H1 (cell line): ENCODE measurements at regions not wholly inside any gene's neighbourhood (a gene's known extent, or its start where the extent isn't known, plus 50 kb on each side); places are given as distances from the start of the nearest gene placed in this dataset.
A peak's percentile ranks its signal among the peaks of the same experiment; 100 is the strongest.

ENCODE experiments used
- CTCF ChIA-PET: fragments of 300-600 bp; sonication (Branson Sonifier 250); formaldehyde crosslinking; loops from one replicate; lab custom pipeline; 2021; ENCODE audit not compliant: partially characterized antibody; lab: Charles Lee
- POLR2A ChIA-PET: fragments of 300-600 bp; sonication (Branson Sonifier 250); formaldehyde crosslinking; loops from one replicate; lab custom pipeline; 2021; ENCODE audit warnings: inconsistent platforms; ENCODE audit not compliant: partially characterized antibody; lab: Charles Lee
- DNase-seq, 2 experiments: peaks; one replicate each; pipeline versions ENCODE4 v3.0.0 to v3.0.0-alpha.2; 2010 to 2022; ENCODE audit warnings: low spot score in 2 of 2, low read depth in 1 of 2, mixed read lengths in 1 of 2
- FAIRE-seq: peaks from 2 replicates; lab custom pipeline; 2011; peaks lifted over from hg19 to GRCh38; lab: Jason Lieb, UNC
- H2AFZ ChIP-seq: 2 replicates; pipeline ENCODE4 v1.8.1; 2012; ENCODE audit warnings: low read length, inconsistent platforms
- H2AK5ac ChIP-seq: 2 replicates; pipeline ENCODE4 v1.6.1; 2013; ENCODE audit warnings: low read depth, low read length
- H2BK120ac ChIP-seq: replicated peaks from 2 replicates; pipeline ENCODE3; 2013; ENCODE audit warnings: low read depth, low read length, inconsistent platforms
- H2BK12ac ChIP-seq: 2 replicates; pipeline ENCODE4 v1.6.1; 2013; ENCODE audit warnings: low read depth, low read length
- H2BK15ac ChIP-seq: 2 replicates; pipeline ENCODE4 v1.6.1; 2013; ENCODE audit warnings: low read length
- H2BK20ac ChIP-seq: 2 replicates; pipeline ENCODE4 v1.6.1; 2013; ENCODE audit warnings: low read length
- H2BK5ac ChIP-seq: 2 replicates; pipeline ENCODE4 v1.6.1; 2013; ENCODE audit warnings: low read depth, low read length
- H3K14ac ChIP-seq: 2 replicates; pipeline ENCODE4 v1.6.1; 2013; ENCODE audit warnings: inconsistent platforms; ENCODE audit not compliant: insufficient read length
- H3K18ac ChIP-seq: 2 replicates; pipeline ENCODE4 v1.6.1; 2013; ENCODE audit warnings: low read length; ENCODE audit errors: extremely low read depth
- H3K23ac ChIP-seq: 2 replicates; pipeline ENCODE4 v1.6.1; 2013; ENCODE audit warnings: inconsistent platforms; ENCODE audit not compliant: insufficient read length
- H3K23me2 ChIP-seq: 2 replicates; pipeline ENCODE4 v1.6.1; 2013; ENCODE audit warnings: low read depth, low read length
- H3K27ac ChIP-seq: 2 replicates; pipeline ENCODE4 v1.6.1; 2011; ENCODE audit warnings: low read depth, low read length, inconsistent platforms
- H3K27me3 ChIP-seq, 4 experiments: replicated peaks in 1 of 4; 1 replicate in 1 of 4; 2 replicates in 3 of 4; pipeline versions ENCODE4 v1.6.1 to v1.8.1; 2011 to 2013; ENCODE audit warnings: low read length in 3 of 4, mild to moderate bottlenecking in 3 of 4, inconsistent platforms in 2 of 4, mixed read lengths in 2 of 4, moderate library complexity in 1 of 4; ENCODE audit not compliant: control insufficient read depth in 3 of 4, insufficient read depth in 3 of 4; ENCODE audit errors: extremely low read depth in 1 of 4
- H3K36me3 ChIP-seq, 4 experiments: 2 replicates each; pipeline versions ENCODE4 v1.6.1 to v1.8.1; 2011 to 2013; ENCODE audit warnings: mild to moderate bottlenecking in 4 of 4, low read length in 3 of 4, moderate library complexity in 2 of 4, control low read depth in 1 of 4, inconsistent platforms in 1 of 4; ENCODE audit not compliant: insufficient read depth in 4 of 4, control insufficient read depth in 2 of 4
- H3K4ac ChIP-seq: replicated peaks from 2 replicates; pipeline ENCODE3; 2013; ENCODE audit warnings: low read length, low read depth, mixed read lengths, inconsistent platforms; ENCODE audit not compliant: insufficient read length
- H3K4me1 ChIP-seq, 4 experiments: replicated peaks in 1 of 4; 1 replicate in 1 of 4; 2 replicates in 3 of 4; pipeline versions ENCODE4 v1.6.1 to v1.8.1; 2011 to 2013; ENCODE audit warnings: low read length in 3 of 4, inconsistent platforms in 2 of 4, mixed read lengths in 1 of 4; ENCODE audit not compliant: insufficient read depth in 4 of 4, control insufficient read depth in 3 of 4
- H3K4me2 ChIP-seq, 2 experiments: 2 replicates each; pipeline versions ENCODE4 v1.6.1 to v1.8.1; 2011 to 2013; ENCODE audit warnings: low read depth in 2 of 2, low read length in 2 of 2, control low read depth in 1 of 2, inconsistent platforms in 1 of 2, mild to moderate bottlenecking in 1 of 2; ENCODE audit not compliant: insufficient read depth in 1 of 2
- H3K4me3 ChIP-seq, 4 experiments: fragments of 200-600, 300-600 bp in 1 of 4; sonication (generic), shearing (Covaris generic), sonication (Bioruptor Twin) in 1 of 4; 2 replicates each; pipeline versions ENCODE4 v1.5.1 to v1.8.1; 2011 to 2016; ENCODE audit warnings: low read length in 4 of 4, low read depth in 3 of 4, control low read depth in 2 of 4, inconsistent platforms in 2 of 4, mild to moderate bottlenecking in 2 of 4, mixed read lengths in 1 of 4, moderate library complexity in 1 of 4; ENCODE audit not compliant: insufficient read depth in 2 of 4; ENCODE audit errors: extremely low read depth in 1 of 4
- H3K56ac ChIP-seq: replicated peaks from 2 replicates; pipeline ENCODE3; 2013; ENCODE audit warnings: low read depth, mild to moderate bottlenecking, mixed read lengths, low read length, inconsistent platforms; ENCODE audit not compliant: insufficient read length
- H3K79me1 ChIP-seq: 2 replicates; pipeline ENCODE4 v1.6.1; 2013; ENCODE audit warnings: low read depth, low read length, control low read depth
- H3K79me2 ChIP-seq, 2 experiments: 2 replicates each; pipeline versions ENCODE4 v1.6.1 to v1.8.1; 2012 to 2013; ENCODE audit warnings: low read length in 2 of 2, mild to moderate bottlenecking in 2 of 2, inconsistent platforms in 1 of 2; ENCODE audit not compliant: insufficient read depth in 2 of 2, control insufficient read depth in 1 of 2
- H3K9ac ChIP-seq, 4 experiments: replicated peaks in 1 of 4; 1 replicate in 1 of 4; 2 replicates in 3 of 4; pipeline versions ENCODE4 v1.6.1 to v1.8.1; 2011 to 2013; ENCODE audit warnings: low read depth in 3 of 4, low read length in 3 of 4, control low read depth in 2 of 4, mild to moderate bottlenecking in 2 of 4, moderate library complexity in 2 of 4, inconsistent platforms in 1 of 4; ENCODE audit errors: extremely low read depth in 1 of 4
- H3K9me3 ChIP-seq, 2 experiments: 2 replicates each; pipeline versions ENCODE4 v1.6.1 to v1.8.1; 2012 to 2013; ENCODE audit warnings: mild to moderate bottlenecking in 2 of 2, moderate library complexity in 2 of 2, control low read depth in 1 of 2, inconsistent platforms in 1 of 2, low read depth in 1 of 2, low read length in 1 of 2, mixed read lengths in 1 of 2; ENCODE audit not compliant: insufficient read depth in 2 of 2
- H4K20me1 ChIP-seq, 2 experiments: replicated peaks in 1 of 2; 2 replicates each; pipeline versions ENCODE3 to v1.8.1; 2011 to 2013; ENCODE audit warnings: inconsistent platforms in 2 of 2, low read length in 2 of 2, mild to moderate bottlenecking in 1 of 2; ENCODE audit not compliant: insufficient read depth in 2 of 2, control insufficient read depth in 1 of 2
- H4K5ac ChIP-seq: 2 replicates; pipeline ENCODE4 v1.6.1; 2013; ENCODE audit warnings: low read length, low read depth, mixed read lengths, inconsistent platforms; ENCODE audit not compliant: insufficient read length
- H4K8ac ChIP-seq: 2 replicates; pipeline ENCODE4 v1.8.0; 2013; ENCODE audit warnings: mild to moderate bottlenecking, moderate library complexity, low read length, inconsistent platforms; ENCODE audit not compliant: insufficient read depth; ENCODE audit errors: extremely low read depth
- H4K91ac ChIP-seq: replicated peaks from 2 replicates; pipeline ENCODE3; 2013; ENCODE audit warnings: low read length, mixed read lengths, inconsistent platforms; ENCODE audit not compliant: insufficient read length
- BACH1 ChIP-seq: IDR thresholded peaks from 2 replicates; pipeline ENCODE4 v1.6.1; 2012; ENCODE audit warnings: low read length, improper control_type of control experiment
- EGR1 ChIP-seq: IDR thresholded peaks from 2 replicates; pipeline ENCODE4 v1.6.1; 2011; ENCODE audit warnings: low read depth, low read length, borderline replicate concordance
- MAFK ChIP-seq: IDR thresholded peaks from 2 replicates; pipeline ENCODE4 v1.6.1; 2012; ENCODE audit warnings: low read depth, mild to moderate bottlenecking, improper control_type of control experiment, low read length
- NRF1 ChIP-seq: IDR thresholded peaks from 2 replicates; pipeline ENCODE4 v1.6.1; 2011; ENCODE audit warnings: mild to moderate bottlenecking, low read depth, low read length, improper control_type of control experiment
- RBBP5 ChIP-seq: IDR thresholded peaks from 2 replicates; pipeline ENCODE4 v1.7.1; 2012; ENCODE audit warnings: low read depth, mild to moderate bottlenecking, inconsistent platforms, low read length, moderate library complexity, borderline replicate concordance
- TAF7 ChIP-seq: optimal IDR thresholded peaks from 2 replicates; pipeline ENCODE3; 2011; ENCODE audit warnings: low read depth, mild to moderate bottlenecking, inconsistent platforms, low read length, moderate library complexity, borderline replicate concordance
- YY1 ChIP-seq: IDR thresholded peaks from 2 replicates; pipeline ENCODE4 v1.6.1; 2011; ENCODE audit warnings: low read depth, mild to moderate bottlenecking, low read length

GRCh38 chr11:43222215-43222614, 89.6 kb upstream of the API5 start:
- H2AFZ ChIP-seq, result 0 out of 2 replicates have a peak overlapping the region, but pooled peaks have one; percentile 57
- no peaks in the 10 kb centered on the region for H3K4me1 ChIP-seq
- no peak overlapping the region for H2BK15ac ChIP-seq
- no peak overlapping the region for H2BK12ac ChIP-seq
- H3K9me3 ChIP-seq, result no peaks in the 10 kb centered on the region
- H2AK5ac ChIP-seq, result no peak overlapping the region
- no peak overlapping the region for H2BK5ac ChIP-seq
- no peak for FAIRE-seq
- no peak overlapping the region for H3K27ac ChIP-seq
- H3K14ac ChIP-seq, result no peak overlapping the region
- H2BK120ac ChIP-seq, result no peak overlapping the region
- 0 out of 2 replicates have a peak, but pooled peaks have one; percentile 21 for TF ChIP-seq BACH1
- TF ChIP-seq YY1, result no peak
- peak; percentile 44 for TF ChIP-seq MAFK
- TF ChIP-seq NRF1, result no peak
- no peak for TF ChIP-seq EGR1
- TF ChIP-seq RBBP5, result no peak
- no peak for TF ChIP-seq TAF7
- no peaks in the 10 kb centered on the region for H3K36me3 ChIP-seq
- no peak overlapping the region for H4K91ac ChIP-seq
- no peak overlapping the region for H3K18ac ChIP-seq
- no peak overlapping the region for H2BK20ac ChIP-seq
- H3K4ac ChIP-seq, result no peak overlapping the region
- no peak overlapping the region for H3K23ac ChIP-seq
- H3K79me1 ChIP-seq, result no peaks in the 10 kb centered on the region
- H4K8ac ChIP-seq, result no peak overlapping the region
- DNase-seq, result no peak
- POLR2A ChIA-PET, result no interaction called here
- no peak overlapping the region for H3K4me2 ChIP-seq
- H3K23me2 ChIP-seq, result no peaks in the 10 kb centered on the region
- H3K9ac ChIP-seq, result no peak overlapping the region
- H4K5ac ChIP-seq, result no peak overlapping the region
- no peak overlapping the region for H3K4me3 ChIP-seq
- peaks cover 0 to 1% (median 0%) of the 10 kb centered on the region in 4 experiments; a peak in 1 of 7 replicates for H3K27me3 ChIP-seq
- H3K56ac ChIP-seq, result no peak overlapping the region
- CTCF ChIA-PET, result interaction anchor here (0.6 to 0.9 kb wide), 3 partner anchors 60 to 651 kb away, joined by 3 to 4 read pairs (median 3); no protein-coding TSS in a partner anchor
- no peaks in the 10 kb centered on the region for H4K20me1 ChIP-seq
- no peaks in the 10 kb centered on the region for H3K79me2 ChIP-seq
